Lower leg skin (tissue), 3 donors: ENCODE measurements at regions not wholly inside any gene's neighbourhood (a gene's known extent, or its start where the extent isn't known, plus 50 kb on each side); places are given as distances from the start of the nearest gene placed in this dataset.

Experiments
- CTCF ChIP-seq, 3 donors: fragments of 450-650 bp; IDR thresholded peaks; one replicate each; pipeline ENCODE4 v1.5.1; 2016; ENCODE audit warnings: antibody characterized with exemption in 3 of 3, mild to moderate bottlenecking in 3 of 3, moderate library complexity in 2 of 3
- POLR2A ChIP-seq, 2 donors: fragments of 450-650 bp; IDR thresholded peaks; one replicate each; pipeline ENCODE4 v1.6.1; 2016 to 2017; ENCODE audit warnings: antibody characterized with exemption in 2 of 2, mild to moderate bottlenecking in 1 of 2, moderate library complexity in 1 of 2

GRCh38 chr15:77915261-77915960 lies 162.1 kb downstream of the TBC1D2B start:
- TF ChIP-seq CTCF (IDR thresholded peaks at IDR 0.05) (no peak), POLR2A (IDR thresholded peaks at IDR 0.05) (no peak)
